T-helper 2 cell treated with Interferon-gamma antibody and Interleukin-4, amounts not matched to agents 5 μg/mL and 100 μg/mL, for 36 hours (primary cell): ENCODE measurements at regions not wholly inside any gene's neighbourhood (a gene's known extent, or its start where the extent isn't known, plus 50 kb on each side); places are given as distances from the start of the nearest gene placed in this dataset.
"Not testable (repeated sequence)": the region's sequence is repeated elsewhere in the genome, so short reads cannot be mapped to it uniquely, and the experiment has no call there.

Source experiments
- DNase-seq: peaks from one replicate; pipeline ENCODE4 v3.0.0; 2021; ENCODE audit warnings: low spot score
- H3K27ac Mint-ChIP-seq: one replicate; pipeline ENCODE4 v1.8.0; 2021; ENCODE audit warnings: mild to moderate bottlenecking, mixed read lengths
- H3K27me3 Mint-ChIP-seq: one replicate; pipeline ENCODE4 v1.8.0; 2021; ENCODE audit warnings: low read depth, mixed read lengths
- H3K36me3 Mint-ChIP-seq: one replicate; pipeline ENCODE4 v1.8.0; 2021; ENCODE audit warnings: low read depth, mixed read lengths
- H3K4me1 Mint-ChIP-seq: one replicate; pipeline ENCODE4 v1.8.0; 2021; ENCODE audit warnings: low read depth, mixed read lengths
- H3K4me3 Mint-ChIP-seq: one replicate; pipeline ENCODE4 v1.8.0; 2022; ENCODE audit warnings: mild to moderate bottlenecking, moderate library complexity, mixed read lengths
- H3K9me3 Mint-ChIP-seq: one replicate; pipeline ENCODE4 v1.8.0; 2021; ENCODE audit warnings: mixed read lengths

DNA sequence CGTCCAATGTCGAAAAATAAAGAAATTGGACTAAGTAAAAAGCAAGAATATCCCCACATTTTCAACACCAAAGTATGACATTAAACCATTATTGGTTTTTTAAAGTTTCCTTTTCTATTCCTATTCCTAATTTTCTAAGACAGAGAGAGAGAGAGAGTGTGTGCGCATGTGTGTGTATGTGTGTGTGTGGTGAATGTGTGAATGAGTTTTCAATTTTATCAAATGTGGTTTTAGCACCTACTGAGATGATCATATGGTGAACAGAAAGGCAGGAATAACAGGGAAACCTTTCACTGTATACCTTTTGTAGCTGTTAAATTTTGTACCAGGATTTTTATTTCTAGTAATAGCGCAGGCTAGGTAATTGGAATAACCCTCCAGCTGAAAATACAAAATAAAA, 80.4 kb upstream of the RAP1B start:
- Mint-ChIP-seq H3K27me3 (peaks cover 11% of the 10 kb centered on the region), H3K36me3 (peaks cover 4% of the 10 kb centered on the region), H3K27ac (no peak overlapping the region), H3K9me3 (peaks cover 9% of the 10 kb centered on the region), H3K4me1 (peaks cover 4% of the 10 kb centered on the region), H3K4me3 (no peak overlapping the region)
- no peak for DNase-seq

DNA sequence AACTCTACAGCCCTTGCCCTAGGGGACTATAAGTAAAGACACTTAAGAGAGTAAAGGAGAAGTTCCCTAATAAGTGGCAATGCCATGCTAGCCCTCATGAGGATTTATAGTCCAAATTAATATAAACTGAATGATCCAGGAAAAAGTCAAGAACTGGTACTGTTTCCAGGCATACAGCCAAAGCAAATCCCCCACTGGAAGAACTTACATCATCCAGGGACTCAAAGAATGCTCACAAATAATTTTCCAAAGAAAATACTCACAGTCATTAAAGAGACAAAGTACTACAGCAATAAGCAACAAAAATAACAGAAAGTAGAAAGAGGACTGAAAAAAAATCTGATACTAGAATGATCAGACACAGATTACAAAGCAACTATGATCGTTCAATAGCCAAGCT, 79.7 kb upstream of the RAP1B start:
- Mint-ChIP-seq H3K27me3 (peaks cover 11% of the 10 kb centered on the region), H3K36me3 (peaks cover 4% of the 10 kb centered on the region), H3K4me3 (no peak overlapping the region), H3K9me3 (peaks cover 5% of the 10 kb centered on the region), H3K27ac (no peak overlapping the region), H3K4me1 (peaks cover 4% of the 10 kb centered on the region)
- DNase-seq = no peak

DNA sequence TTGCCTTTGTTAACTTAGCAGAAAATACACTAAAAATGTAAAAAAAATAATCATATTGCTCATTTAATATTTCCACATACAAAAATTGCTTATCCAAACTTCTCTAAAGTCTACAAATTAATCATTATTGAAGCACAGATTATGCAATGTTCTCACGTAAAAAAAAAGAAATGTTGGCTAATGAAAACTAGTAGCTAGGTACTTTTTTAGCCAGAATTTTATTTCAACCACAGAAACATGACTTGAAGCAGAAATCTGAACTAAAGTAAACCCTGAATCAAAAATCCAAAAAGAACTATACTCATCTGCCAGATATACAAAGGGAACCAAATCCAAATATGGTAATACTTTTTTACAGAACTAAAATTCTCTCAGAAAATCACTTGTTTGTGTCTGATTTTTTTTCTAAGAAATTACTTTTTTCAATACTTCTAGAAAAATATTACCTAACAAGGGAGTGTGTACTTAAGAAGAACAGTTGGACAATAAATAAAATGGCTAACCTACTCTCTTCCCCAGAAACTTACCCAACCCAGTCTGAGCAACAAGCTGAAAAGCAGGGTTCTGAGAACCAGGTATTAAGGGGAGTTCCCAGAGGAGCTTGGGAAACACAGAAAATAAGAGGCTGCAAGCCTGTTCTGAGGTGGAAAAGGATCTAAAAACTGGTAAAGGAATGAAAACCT, 78.4 kb upstream of the RAP1B start:
- no peak overlapping the region for H3K27ac Mint-ChIP-seq

DNA sequence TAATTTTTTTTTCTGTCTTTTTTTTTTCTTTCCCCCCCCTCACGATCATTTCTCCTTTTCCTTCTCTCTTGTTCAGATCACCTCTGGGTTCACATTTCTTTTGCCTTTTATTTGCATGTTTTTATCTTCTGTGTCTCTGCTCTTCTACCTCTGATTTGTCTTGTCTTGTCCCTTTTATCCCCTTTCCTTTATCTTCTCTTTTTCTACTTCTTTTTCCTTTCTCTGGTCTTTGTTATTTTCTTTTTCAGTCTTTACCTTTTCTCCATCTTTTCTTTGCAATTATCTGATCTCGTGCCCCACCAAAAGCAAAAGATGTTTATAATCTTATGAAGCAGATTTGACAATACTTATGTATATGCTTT, 77.8 kb upstream of the RAP1B start:
- H3K4me1 Mint-ChIP-seq = peaks cover 12% of the 10 kb centered on the region
- H3K27me3 Mint-ChIP-seq = peaks cover 11% of the 10 kb centered on the region
- H3K27ac Mint-ChIP-seq = no peak overlapping the region
- H3K36me3 Mint-ChIP-seq = peaks cover 5% of the 10 kb centered on the region
- H3K4me3 Mint-ChIP-seq = no peak overlapping the region
- no peak for DNase-seq
- no peaks in the 10 kb centered on the region for H3K9me3 Mint-ChIP-seq

More for the DNA sequence above, 78.4 kb upstream of the RAP1B start:
- Mint-ChIP-seq H3K4me1 (peaks cover 12% of the 10 kb centered on the region), H3K9me3 (peaks cover 3% of the 10 kb centered on the region), H3K27me3 (peaks cover 11% of the 10 kb centered on the region), H3K36me3 (peaks cover 7% of the 10 kb centered on the region), H3K4me3 (no peak overlapping the region)
- DNase-seq = no peak

DNA sequence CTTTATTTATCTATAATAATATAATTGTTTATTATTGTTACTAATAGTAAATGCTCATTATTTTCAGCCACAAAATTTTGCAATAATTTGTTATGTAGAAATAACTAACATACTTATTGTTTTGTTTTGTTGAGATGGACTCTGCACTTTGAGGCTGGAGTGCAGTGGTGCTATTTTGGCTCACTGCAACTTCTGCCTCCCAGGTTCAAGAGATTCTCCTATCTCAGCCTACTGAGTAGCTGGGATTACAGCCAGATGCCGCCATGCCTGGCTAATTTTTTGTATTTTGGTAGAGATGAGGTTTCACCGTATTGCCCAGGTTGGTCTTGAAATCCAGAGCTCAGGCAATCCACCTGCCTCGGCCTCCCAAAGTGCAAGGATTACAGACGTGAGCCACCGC, 76.6 kb upstream of the RAP1B start:
- Mint-ChIP-seq H3K36me3 (peaks cover 5% of the 10 kb centered on the region), H3K27me3 (peaks cover 7% of the 10 kb centered on the region), H3K4me3 (no peak overlapping the region), H3K4me1 (peaks cover 20% of the 10 kb centered on the region), H3K27ac (no peak overlapping the region), H3K9me3 (no peaks in the 10 kb centered on the region)
- no peak for DNase-seq

DNA sequence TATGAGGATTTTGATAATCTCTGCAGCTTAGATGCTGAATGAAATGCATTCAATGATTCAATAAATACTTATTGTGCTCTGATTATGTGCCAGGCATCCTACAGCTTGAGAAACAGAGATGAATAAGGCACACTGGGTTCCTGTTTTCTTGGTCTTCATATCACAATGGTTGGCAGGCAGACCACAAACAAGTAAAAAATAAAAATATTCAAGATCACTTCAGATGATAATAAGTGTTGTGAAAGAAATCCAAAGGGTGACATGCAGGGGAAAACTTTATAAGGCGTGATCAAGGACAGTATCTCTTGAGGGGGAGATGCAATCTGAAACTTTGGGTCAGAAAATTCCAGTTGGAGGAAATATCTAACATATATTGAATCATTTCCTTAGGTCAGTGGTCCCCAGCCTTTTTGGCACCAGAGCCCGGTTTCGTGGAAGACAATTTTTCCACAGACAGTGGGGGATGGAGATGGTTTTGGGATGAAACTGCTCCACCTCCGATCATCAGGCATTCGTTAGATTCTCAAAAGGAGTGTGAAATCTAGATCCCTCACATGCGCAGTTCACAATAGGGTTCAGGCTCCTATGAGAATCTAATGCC, 73.7 kb upstream of the RAP1B start:
- Mint-ChIP-seq H3K4me1 (peaks cover 41% of the 10 kb centered on the region), H3K4me3 (no peak overlapping the region), H3K27ac (peak overlapping the region; percentile 45), H3K27me3 (no peaks in the 10 kb centered on the region), H3K9me3 (peaks cover 6% of the 10 kb centered on the region), H3K36me3 (peaks cover 8% of the 10 kb centered on the region)
- DNase-seq = no peak

DNA sequence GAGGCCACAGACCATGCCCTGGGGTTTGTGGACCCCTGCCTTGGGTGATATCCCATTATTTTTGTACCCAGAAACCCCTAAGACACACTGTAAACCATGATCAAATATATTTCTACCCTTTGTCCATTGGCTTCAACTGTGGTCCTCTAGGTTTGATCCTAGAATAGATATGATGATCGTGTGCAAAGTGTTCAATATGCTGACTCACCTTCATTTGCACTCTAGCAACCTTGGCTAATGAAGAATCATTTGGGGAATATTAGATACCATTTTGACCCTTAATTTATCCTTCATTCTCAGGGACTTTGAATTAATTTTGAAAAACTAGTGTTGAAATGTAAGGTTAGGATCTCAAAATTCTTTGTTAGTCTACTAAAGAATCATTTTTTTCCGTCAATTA, 73.1 kb upstream of the RAP1B start:
- Mint-ChIP-seq H3K9me3 (peaks cover 6% of the 10 kb centered on the region), H3K4me3 (no peak overlapping the region), H3K27ac (no peak overlapping the region), H3K36me3 (peaks cover 8% of the 10 kb centered on the region), H3K27me3 (no peaks in the 10 kb centered on the region), H3K4me1 (peaks cover 41% of the 10 kb centered on the region)
- no peak for DNase-seq

DNA sequence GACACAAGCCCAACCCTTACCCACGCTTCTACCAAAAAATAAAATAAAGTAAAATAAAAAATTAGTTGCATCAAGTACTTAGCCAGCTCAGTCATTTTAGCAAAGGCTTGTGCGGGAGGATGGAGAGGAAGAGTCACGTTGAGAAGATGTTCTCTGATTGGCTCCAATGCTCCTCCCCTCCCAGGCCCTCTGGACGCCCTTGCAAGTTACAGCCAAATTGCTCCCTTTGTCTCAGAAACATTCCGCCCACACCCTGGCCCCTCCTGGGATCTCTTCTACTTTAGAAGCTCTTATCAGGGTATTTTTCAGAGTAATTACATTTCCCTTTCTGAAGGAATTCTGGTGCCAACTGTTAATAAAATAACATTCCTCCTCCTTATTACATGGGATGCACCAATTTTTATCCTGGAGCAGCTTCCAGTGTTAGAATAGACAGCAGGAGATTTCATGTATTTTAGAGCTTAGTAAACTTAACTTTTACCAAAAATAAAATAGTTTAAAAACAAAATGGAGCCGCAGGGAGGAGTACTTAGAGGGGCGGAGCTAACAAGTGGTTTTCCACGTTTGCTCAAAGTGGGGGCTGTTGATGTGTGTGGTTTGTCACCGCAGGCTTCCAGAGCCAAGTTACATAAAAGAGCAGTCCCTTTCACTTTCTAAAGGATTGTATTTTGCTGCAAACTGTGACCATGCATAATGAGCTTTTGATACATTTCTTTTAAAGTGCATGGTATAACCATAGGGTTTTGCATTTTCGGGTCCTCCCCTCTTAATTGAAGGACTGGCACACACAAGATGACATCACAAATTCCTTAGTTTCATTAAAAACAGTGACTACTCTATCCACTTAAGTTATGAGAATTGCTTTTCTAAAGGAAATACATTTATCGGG, 71.7 kb upstream of the RAP1B start:
- DNase-seq = peak; percentile 50
- peaks cover 38% of the 10 kb centered on the region for H3K4me1 Mint-ChIP-seq
- H3K36me3 Mint-ChIP-seq = peaks cover 8% of the 10 kb centered on the region
- peak overlapping the region; percentile 68 for H3K4me3 Mint-ChIP-seq
- H3K27ac Mint-ChIP-seq = peak overlapping the region; percentile 49
- no peaks in the 10 kb centered on the region for H3K27me3 Mint-ChIP-seq
- H3K9me3 Mint-ChIP-seq = peaks cover 6% of the 10 kb centered on the region

DNA sequence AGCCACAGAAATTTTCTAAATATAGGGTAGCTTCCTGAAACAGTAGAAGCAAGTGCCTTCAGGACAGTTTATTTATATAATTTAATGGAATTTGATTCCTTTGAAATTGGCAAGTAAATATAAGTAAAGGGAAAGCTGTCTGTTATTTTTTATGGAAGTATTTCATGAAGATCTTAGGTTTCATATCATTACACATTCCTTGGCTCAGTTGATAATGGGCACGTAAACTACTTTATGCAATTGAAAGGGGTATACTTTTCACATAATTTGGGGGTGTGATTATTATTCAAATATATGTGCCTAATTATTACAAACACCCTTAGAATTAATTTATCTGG, 71.1 kb upstream of the RAP1B start:
- Mint-ChIP-seq H3K27ac (peak overlapping the region; percentile 49), H3K9me3 (peaks cover 6% of the 10 kb centered on the region), H3K4me3 (peak overlapping the region; percentile 68), H3K27me3 (no peaks in the 10 kb centered on the region), H3K36me3 (peaks cover 8% of the 10 kb centered on the region), H3K4me1 (peaks cover 38% of the 10 kb centered on the region)
- no peak for DNase-seq

DNA sequence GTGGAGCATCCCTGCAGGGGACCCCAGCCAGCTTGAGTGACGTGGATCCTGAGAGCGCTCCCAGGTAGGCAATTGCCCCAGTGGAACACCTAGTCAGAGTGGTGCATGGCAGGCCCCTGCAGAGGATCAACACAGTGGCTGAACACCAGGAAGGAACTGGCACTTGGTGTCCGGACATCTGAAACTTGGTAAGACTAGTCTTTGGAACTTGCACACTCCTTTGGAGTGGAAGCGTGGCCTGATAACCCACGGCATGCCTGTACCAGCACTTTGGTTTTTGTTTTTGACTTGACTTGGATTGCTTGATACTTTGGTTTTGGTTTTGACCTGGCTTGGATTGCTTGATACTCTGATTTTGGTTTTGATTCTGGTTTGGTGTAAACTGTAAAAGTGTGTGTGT, 69.9 kb upstream of the RAP1B start:
- Mint-ChIP-seq H3K4me1 (peaks cover 38% of the 10 kb centered on the region), H3K27ac (peak overlapping the region; percentile 26)
- not testable (repeated sequence) for H3K4me3 Mint-ChIP-seq, H3K9me3 Mint-ChIP-seq, H3K36me3 Mint-ChIP-seq, H3K27me3 Mint-ChIP-seq, DNase-seq

DNA sequence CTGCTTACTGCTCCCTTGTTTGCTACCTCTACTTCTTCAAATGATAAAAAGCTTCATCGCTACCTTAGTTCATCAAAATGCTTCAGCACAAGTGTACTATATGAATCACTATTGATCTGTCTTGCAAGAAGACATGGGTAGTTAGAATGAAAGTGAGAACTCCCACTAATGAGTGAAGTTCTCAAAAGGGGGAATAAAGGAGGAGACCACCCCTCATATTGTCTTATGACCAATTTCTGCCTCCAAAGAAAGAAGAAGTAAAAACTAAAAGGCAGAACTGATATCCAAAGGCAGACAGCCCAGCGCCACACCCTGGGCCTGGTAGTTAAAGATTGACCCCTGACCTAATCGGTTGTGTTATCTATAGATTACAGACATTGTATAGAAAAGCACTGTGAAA, 63.4 kb upstream of the RAP1B start:
- not testable (repeated sequence) for H3K4me3 Mint-ChIP-seq, H3K27ac Mint-ChIP-seq, H3K4me1 Mint-ChIP-seq, H3K27me3 Mint-ChIP-seq, H3K36me3 Mint-ChIP-seq, DNase-seq
- H3K9me3 Mint-ChIP-seq = peaks cover 29% of the 10 kb centered on the region

DNA sequence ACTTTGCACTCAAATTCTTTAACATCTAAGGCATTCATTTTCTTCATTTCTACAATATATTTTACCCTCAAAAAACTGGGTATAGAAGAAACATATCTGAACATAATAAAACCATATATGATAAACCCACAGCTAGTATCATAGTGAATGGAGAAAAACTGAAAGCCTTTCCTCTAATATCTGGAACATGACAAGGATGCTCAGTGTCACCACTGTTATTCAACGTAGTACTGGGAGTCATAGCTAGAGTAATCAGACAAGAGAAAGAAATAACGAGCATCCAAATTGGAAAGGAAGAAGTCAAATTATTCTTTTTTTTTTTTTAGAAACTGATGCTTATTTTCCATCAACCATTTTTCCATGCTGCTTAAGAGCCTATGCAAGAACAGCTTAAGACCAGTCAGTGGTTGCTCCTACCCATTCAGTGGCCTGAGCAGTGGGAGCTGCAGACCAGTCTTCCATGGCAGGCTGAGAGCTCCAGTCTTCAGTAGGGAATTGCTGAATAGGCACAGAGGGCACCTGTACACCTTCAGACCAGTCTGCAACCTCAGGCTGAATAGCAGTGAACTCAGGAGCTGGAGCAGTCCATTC, 58.0 kb upstream of the RAP1B start:
- H3K36me3 Mint-ChIP-seq, DNase-seq, H3K4me3 Mint-ChIP-seq: not testable (repeated sequence)

DNA sequence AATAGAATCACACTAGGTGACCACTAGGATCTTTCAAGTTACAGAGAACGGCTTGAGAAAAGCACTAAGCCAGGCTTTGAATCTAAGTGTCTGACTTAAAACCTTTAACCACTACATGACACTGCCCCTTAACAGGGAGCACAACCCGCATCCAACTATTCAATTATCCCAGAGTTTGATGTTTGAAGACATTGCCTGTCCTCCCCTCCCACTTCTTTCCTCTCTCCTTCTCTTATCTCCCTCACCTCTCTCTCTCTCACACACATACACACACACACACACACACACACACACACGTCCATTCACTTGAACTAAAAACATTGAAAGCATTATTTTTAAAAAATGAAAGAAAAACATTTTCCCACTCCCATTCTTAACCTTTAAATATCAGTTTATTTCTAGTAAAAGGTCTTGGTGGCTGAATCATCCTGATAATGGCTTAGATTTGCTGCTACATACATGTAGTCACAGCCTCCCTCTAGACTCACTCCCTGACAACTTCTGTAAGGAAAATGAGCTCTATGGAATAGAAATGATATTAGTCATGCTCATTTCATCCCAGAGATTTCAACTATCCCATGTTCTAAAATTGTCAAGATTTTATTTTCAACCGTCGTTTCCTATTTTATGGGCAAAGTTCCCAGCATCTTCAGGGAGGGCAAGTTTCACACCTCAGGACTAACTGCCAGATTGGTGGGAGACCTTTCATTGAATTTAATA, 53.5 kb upstream of the RAP1B start:
- DNase-seq = no peak
- H3K4me3 Mint-ChIP-seq = no peak overlapping the region
- H3K4me1 Mint-ChIP-seq = peaks cover 15% of the 10 kb centered on the region
- no peak overlapping the region for H3K27ac Mint-ChIP-seq
- H3K9me3 Mint-ChIP-seq = peaks cover 4% of the 10 kb centered on the region
- H3K27me3 Mint-ChIP-seq = peaks cover 28% of the 10 kb centered on the region
- H3K36me3 Mint-ChIP-seq = no peaks in the 10 kb centered on the region

More for the DNA sequence above, 58.0 kb upstream of the RAP1B start:
- H3K27ac Mint-ChIP-seq, H3K4me1 Mint-ChIP-seq: not testable (repeated sequence)
- Mint-ChIP-seq H3K9me3 (peaks cover 21% of the 10 kb centered on the region), H3K27me3 (peaks cover 34% of the 10 kb centered on the region)
